Thyroid gland (tissue), 4 donors: ENCODE measurements at regions not wholly inside any gene's neighbourhood (a gene's known extent, or its start where the extent isn't known, plus 50 kb on each side); places are given as distances from the start of the nearest gene placed in this dataset.

ENCODE experiments used
- CTCF ChIP-seq, 6 experiments: fragments of 200-600 bp in 3 of 6; fragments of 450-650 bp in 3 of 6; sonication (generic) in 3 of 6; IDR thresholded peaks; one replicate each; pipeline ENCODE4 v1.5.1; 2016 to 2019; ENCODE audit warnings: antibody characterized with exemption in 6 of 6, mild to moderate bottlenecking in 2 of 6, inconsistent platforms in 1 of 6, moderate library complexity in 1 of 6
- POLR2A ChIP-seq, 2 donors: fragments of 450-650 bp; IDR thresholded peaks; one replicate each; pipeline ENCODE4 v1.6.1; 2017; ENCODE audit warnings: antibody characterized with exemption in 2 of 2, mild to moderate bottlenecking in 2 of 2, moderate library complexity in 1 of 2

GRCh38 chr13:31049083-31049482 is 112.6 kb downstream of the HSPH1 start:
- TF ChIP-seq CTCF (IDR thresholded peaks at IDR 0.05) = no peak
- no peak for TF ChIP-seq POLR2A (IDR thresholded peaks at IDR 0.05)
